Brain microvascular endothelial cell (primary cell): ENCODE measurements at regions not wholly inside any gene's neighbourhood (a gene's known extent, or its start where the extent isn't known, plus 50 kb on each side); places are given as distances from the start of the nearest gene placed in this dataset.

ENCODE experiments used
- DNase-seq: peaks from one replicate; pipeline ENCODE4 v3.0.0-alpha.2; 2020
- H3K27ac ChIP-seq: fragments of 250-450 bp; sonication (Bioruptor Pico); 2 replicates; pipeline ENCODE4 v1.5.1; 2020; ENCODE audit warnings: mild to moderate bottlenecking, moderate library complexity
- H3K27me3 ChIP-seq: fragments of 250-450 bp; sonication (Bioruptor Pico); replicated peaks from 2 replicates; pipeline ENCODE4 v1.5.1; 2020; ENCODE audit warnings: mild to moderate bottlenecking
- H3K36me3 ChIP-seq: fragments of 250-450 bp; sonication (Bioruptor Pico); replicated peaks from 2 replicates; pipeline ENCODE4 v1.5.1; 2020; ENCODE audit warnings: mild to moderate bottlenecking
- H3K4me3 ChIP-seq: 2 replicates; pipeline ENCODE4 v1.5.1; 2011; ENCODE audit warnings: low read depth, mild to moderate bottlenecking, control low read depth, low read length, moderate library complexity
- in situ Hi-C: cut with HindIII; loops from 2 replicates; pipeline ENCODE4 v1.10.0; 2017; ENCODE audit warnings: low sequenced_read_pairs, low pct_ligation_motif_present
- TF ChIP-seq, protein P1 (sequence below): IDR thresholded peaks from 2 replicates; pipeline ENCODE4 v1.5.1; 2011; ENCODE audit warnings: low read depth, mild to moderate bottlenecking, moderate library complexity, low read length, control low read depth, inconsistent platforms; ENCODE audit errors: missing control alignments

- TF ChIP-seq, protein P1, sequence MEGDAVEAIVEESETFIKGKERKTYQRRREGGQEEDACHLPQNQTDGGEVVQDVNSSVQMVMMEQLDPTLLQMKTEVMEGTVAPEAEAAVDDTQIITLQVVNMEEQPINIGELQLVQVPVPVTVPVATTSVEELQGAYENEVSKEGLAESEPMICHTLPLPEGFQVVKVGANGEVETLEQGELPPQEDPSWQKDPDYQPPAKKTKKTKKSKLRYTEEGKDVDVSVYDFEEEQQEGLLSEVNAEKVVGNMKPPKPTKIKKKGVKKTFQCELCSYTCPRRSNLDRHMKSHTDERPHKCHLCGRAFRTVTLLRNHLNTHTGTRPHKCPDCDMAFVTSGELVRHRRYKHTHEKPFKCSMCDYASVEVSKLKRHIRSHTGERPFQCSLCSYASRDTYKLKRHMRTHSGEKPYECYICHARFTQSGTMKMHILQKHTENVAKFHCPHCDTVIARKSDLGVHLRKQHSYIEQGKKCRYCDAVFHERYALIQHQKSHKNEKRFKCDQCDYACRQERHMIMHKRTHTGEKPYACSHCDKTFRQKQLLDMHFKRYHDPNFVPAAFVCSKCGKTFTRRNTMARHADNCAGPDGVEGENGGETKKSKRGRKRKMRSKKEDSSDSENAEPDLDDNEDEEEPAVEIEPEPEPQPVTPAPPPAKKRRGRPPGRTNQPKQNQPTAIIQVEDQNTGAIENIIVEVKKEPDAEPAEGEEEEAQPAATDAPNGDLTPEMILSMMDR, result no peak
- Histone ChIP-seq H3K27me3 (no peaks in the 10 kb centered on the region), H3K27ac (no peak overlapping the region), H3K4me3 (no peak overlapping the region), H3K36me3 (no peaks in the 10 kb centered on the region)
- no peak for DNase-seq
- in situ Hi-C loops, result no loop called here
Observed at GRCh38 chr5:56461584-56461983, 228.5 kb upstream of the ANKRD55 start.

DNA sequence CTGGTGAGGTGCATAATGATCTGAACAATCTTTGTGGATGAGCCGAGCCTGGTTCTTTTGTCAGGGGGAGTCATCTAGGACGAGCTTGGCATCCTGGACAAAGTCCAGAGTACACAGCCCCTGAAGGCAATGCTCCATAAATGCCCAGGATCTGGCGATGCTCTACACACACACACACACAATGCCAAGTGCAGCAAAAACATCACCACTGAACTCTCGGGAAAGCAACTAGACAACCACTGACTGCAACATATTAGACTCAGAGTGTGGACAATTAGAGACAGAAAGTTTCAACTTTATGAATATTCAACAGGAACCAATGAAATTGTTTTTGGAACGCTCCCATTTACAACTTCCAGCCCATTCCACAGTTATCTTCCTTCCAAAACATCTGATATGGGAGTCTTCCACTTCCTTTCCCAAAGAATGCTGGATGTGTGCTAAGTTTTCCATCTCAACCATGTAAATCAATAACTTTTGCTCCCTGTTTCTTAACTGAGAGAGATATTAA is 227.6 kb upstream of the ANKRD55 start:
- no peak overlapping the region for H3K27ac ChIP-seq
- H3K36me3 ChIP-seq, result no peaks in the 10 kb centered on the region
- in situ Hi-C loops, result no loop called here
- TF ChIP-seq, protein P1, result no peak
- H3K27me3 ChIP-seq, result no peaks in the 10 kb centered on the region
- no peak overlapping the region for H3K4me3 ChIP-seq
- no peak for DNase-seq

- no peaks in the 10 kb centered on the region for H3K36me3 ChIP-seq
- H3K4me3 ChIP-seq, result no peak overlapping the region
- no peak overlapping the region for H3K27ac ChIP-seq
- TF ChIP-seq, protein P1, result no peak
- no peaks in the 10 kb centered on the region for H3K27me3 ChIP-seq
- in situ Hi-C loops, result no loop called here
- no peak for DNase-seq
Observed at GRCh38 chr5:56460195-56460546, 227.0 kb upstream of the ANKRD55 start.

- Histone ChIP-seq H3K27me3 (no peaks in the 10 kb centered on the region), H3K4me3 (no peak overlapping the region), H3K36me3 (no peaks in the 10 kb centered on the region), H3K27ac (no peak overlapping the region)
- in situ Hi-C loops, result no loop called here
- DNase-seq, result no peak
- TF ChIP-seq, protein P1, result no peak
Observed at GRCh38 chr5:56459394-56460194, 226.5 kb upstream of the ANKRD55 start.

DNA sequence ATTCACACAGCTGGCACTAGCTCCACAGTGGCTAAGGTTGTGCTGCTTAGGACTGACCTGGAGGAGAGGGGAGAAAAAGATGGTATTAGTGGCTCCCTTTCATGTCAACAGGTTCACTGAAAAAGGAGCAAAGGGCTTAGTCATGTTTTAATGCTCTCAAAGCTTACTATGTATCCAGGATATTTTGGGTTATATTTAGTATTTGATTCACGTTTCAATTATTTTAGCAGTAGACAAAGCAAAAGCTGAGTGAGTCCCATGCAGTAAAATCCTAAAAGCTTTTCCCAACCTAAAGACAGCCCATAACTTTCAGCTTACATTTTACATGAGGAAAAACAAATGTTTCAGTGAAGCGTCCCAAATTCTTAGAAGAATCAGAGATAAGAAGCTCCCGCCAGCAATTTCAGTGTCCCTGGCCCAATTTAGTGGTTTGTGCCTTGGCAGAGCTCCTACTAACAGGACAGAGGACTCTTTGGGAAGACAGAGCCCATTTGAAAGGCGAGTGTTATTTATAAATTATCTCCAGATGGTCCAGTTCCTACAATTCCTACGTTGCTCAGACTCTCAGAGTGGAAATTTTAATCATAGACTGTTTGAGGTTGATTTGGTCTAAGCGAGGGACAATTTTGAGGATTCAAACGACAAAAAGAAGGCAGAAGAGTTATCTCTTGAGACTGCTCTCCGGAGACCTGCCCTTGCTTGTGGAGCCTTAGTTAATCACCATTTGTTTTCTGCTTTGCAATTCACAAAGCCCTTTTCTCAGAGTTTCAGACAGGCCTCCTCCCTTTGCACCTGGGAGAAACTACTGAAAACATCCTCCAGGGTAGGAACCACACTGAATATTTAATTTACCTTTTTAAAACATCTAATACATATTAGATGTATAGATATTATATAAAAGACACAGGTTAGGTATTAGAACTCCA is 225.0 kb upstream of the ANKRD55 start:
- no peak for DNase-seq
- Histone ChIP-seq H3K4me3 (no peak overlapping the region), H3K27ac (no peak overlapping the region), H3K27me3 (no peaks in the 10 kb centered on the region), H3K36me3 (no peaks in the 10 kb centered on the region)
- in situ Hi-C loops, result no loop called here
- TF ChIP-seq, protein P1, result no peak
